Ectodermal cell (in vitro differentiated cells): ENCODE measurements at regions not wholly inside any gene's neighbourhood (a gene's known extent, or its start where the extent isn't known, plus 50 kb on each side); places are given as distances from the start of the nearest gene placed in this dataset.
"Not testable (repeated sequence)": the region's sequence is repeated elsewhere in the genome, so short reads cannot be mapped to it uniquely, and the experiment has no call there.

ENCODE experiments used
- H3K27ac ChIP-seq: 2 replicates; pipeline ENCODE4 v1.7.0; 2013; ENCODE audit warnings: mild to moderate bottlenecking, low read depth, low read length; ENCODE audit not compliant: insufficient read depth, poor library complexity, severe bottlenecking
- H3K27me3 ChIP-seq: 2 replicates; pipeline ENCODE4 v1.7.0; 2013; ENCODE audit warnings: mild to moderate bottlenecking, low read length; ENCODE audit not compliant: insufficient read depth, control insufficient read depth, poor library complexity, severe bottlenecking
- H3K36me3 ChIP-seq: one replicate; pipeline ENCODE4 v1.7.0; 2013; ENCODE audit warnings: low read length; ENCODE audit not compliant: control insufficient read depth, insufficient read depth
- H3K4me1 ChIP-seq: one replicate; pipeline ENCODE4 v1.7.0; 2013; ENCODE audit warnings: low read length; ENCODE audit not compliant: control insufficient read depth, insufficient read depth
- H3K4me3 ChIP-seq: 2 replicates; pipeline ENCODE4 v1.7.0; 2013; ENCODE audit warnings: low read depth, low read length, control low read depth; ENCODE audit not compliant: insufficient read depth
- H3K9me3 ChIP-seq: 2 replicates; pipeline ENCODE4 v1.7.0; 2013; ENCODE audit warnings: mild to moderate bottlenecking, low read length, moderate library complexity; ENCODE audit not compliant: control insufficient read depth
- WGBS, 2 experiments: methylation state at CpG; one replicate each; pipeline ENCODE4 v1.1.7; 2013; ENCODE audit warnings: missing lambda C conversion rate in 2 of 2; 5-methylcytosine and 5-hydroxymethylcytosine counted together

DNA sequence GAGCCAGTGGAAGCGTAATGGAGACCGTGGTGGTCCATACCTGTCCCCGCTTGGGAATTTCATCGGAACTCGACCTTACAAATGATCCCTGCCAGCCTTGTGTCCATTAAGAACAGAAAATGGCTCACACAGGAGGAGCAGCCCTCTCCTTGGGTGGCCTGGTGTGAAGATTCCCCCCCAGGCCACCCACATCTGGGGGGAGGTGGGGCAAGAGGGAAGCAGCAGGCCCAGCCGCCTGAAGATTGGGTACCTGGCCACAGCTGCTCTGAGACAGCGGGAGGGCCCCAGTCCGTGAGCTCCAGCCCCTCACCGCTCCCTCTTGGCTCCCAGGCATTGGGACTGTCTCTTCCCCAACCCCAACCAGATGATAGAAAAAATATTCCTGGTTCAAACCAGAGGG, 277.8 kb upstream of the FOXF1 start:
- no peak overlapping the region for H3K4me3 ChIP-seq
- H3K9me3 ChIP-seq = no peaks in the 10 kb centered on the region
- no peaks in the 10 kb centered on the region for H3K27me3 ChIP-seq
- no peaks in the 10 kb centered on the region for H3K4me1 ChIP-seq
- no peak overlapping the region for H3K27ac ChIP-seq
- WGBS, 2 experiments = 95 to 96% methylated on average over 9 of the region's 9 CpGs
- no peaks in the 10 kb centered on the region for H3K36me3 ChIP-seq

GRCh38 chr16:86233506-86233905, 276.8 kb upstream of the FOXF1 start:
- not testable (repeated sequence) for H3K27ac ChIP-seq, H3K4me1 ChIP-seq, H3K36me3 ChIP-seq, H3K9me3 ChIP-seq, H3K27me3 ChIP-seq, H3K4me3 ChIP-seq
- 50 to 58% methylated on average over 10 to 11 of the region's 15 CpGs for WGBS, 2 experiments

- Histone ChIP-seq H3K36me3 (no peaks in the 10 kb centered on the region), H3K27ac (no peak overlapping the region), H3K9me3 (no peaks in the 10 kb centered on the region), H3K27me3 (no peaks in the 10 kb centered on the region), H3K4me1 (no peaks in the 10 kb centered on the region), H3K4me3 (no peak overlapping the region)
- 64 to 65% methylated on average over 9 of the region's 9 CpGs for WGBS, 2 experiments
These were observed 270.9 kb upstream of the FOXF1 start for GRCh38 chr16:86239381-86239780.

- 65 to 73% methylated on average over 8 to 9 of the region's 9 CpGs for WGBS, 2 experiments
- H3K4me1 ChIP-seq = no peaks in the 10 kb centered on the region
- no peaks in the 10 kb centered on the region for H3K27me3 ChIP-seq
- no peak overlapping the region for H3K27ac ChIP-seq
- no peaks in the 10 kb centered on the region for H3K9me3 ChIP-seq
- no peaks in the 10 kb centered on the region for H3K36me3 ChIP-seq
- H3K4me3 ChIP-seq = no peak overlapping the region
These were observed 269.5 kb upstream of the FOXF1 start for GRCh38 chr16:86240716-86241363.

GRCh38 chr16:86241681-86242080, 268.6 kb upstream of the FOXF1 start:
- 78 to 81% methylated on average over 7 of the region's 7 CpGs for WGBS, 2 experiments
- Histone ChIP-seq H3K9me3 (no peaks in the 10 kb centered on the region), H3K4me3 (no peak overlapping the region), H3K4me1 (no peaks in the 10 kb centered on the region), H3K36me3 (no peaks in the 10 kb centered on the region), H3K27ac (no peak overlapping the region), H3K27me3 (no peaks in the 10 kb centered on the region)

DNA sequence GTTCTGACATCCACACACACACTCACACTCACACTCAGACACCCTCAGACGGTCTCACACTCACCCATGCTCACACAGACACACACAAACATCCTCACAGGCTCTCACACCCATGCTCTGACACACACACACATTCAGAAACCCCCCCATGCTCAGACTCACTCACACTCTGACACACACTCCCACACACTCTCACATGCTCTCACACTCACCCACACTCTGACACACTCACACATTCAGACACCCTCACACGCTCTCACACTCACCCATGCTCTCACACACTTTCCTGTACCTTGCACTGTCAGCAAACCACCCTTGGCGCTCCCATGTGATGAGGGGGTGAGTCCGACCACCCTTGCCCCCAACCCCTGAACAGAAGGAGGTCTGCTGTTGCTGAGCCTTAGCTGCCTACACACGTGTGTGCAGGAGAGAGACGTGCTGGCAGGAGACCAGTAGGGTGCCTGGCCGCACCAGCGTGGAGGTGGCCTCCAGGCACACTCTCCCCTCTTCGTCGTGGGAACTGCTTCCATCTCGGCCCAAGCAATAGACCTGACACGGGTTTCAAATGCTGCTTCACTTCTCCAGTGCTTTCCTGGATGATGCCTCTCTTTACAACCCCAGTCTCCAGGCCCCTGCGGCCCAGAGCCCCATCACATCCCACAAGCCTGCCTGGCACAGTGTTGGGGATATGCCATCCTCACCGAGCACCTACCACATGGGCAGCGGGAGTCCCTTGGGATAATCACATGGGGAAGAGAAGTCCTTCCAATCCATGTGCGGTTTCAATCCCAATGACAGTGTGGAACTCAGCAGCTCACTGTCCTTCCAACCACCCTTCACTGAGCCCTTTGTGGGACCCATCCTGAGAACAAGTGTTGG, 267.8 kb upstream of the FOXF1 start:
- Histone ChIP-seq H3K9me3 (no peaks in the 10 kb centered on the region), H3K4me1 (no peaks in the 10 kb centered on the region), H3K36me3 (no peaks in the 10 kb centered on the region), H3K27me3 (no peaks in the 10 kb centered on the region), H3K27ac (no peak overlapping the region), H3K4me3 (no peak overlapping the region)
- WGBS, 2 experiments = 88 to 90% methylated on average over 16 of the region's 16 CpGs

DNA sequence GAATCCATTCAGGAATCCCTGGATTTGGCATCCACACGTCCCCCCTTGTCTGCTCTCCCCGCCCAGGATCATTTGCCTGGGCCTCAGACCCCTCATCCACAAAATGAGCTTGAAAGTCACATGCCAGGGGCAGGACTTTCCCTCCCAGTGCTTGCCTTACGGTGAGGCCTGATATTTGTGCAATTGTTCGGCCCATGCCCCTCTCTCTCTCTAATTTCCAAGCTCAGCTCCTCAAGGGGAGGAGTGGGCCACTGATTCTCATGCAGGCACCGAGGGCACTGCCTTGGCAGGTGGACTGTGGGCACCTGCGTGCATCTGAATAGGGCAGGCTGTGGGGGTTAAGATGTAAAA, 267.2 kb upstream of the FOXF1 start:
- no peak overlapping the region for H3K27ac ChIP-seq
- no peak overlapping the region for H3K4me3 ChIP-seq
- H3K27me3 ChIP-seq = no peaks in the 10 kb centered on the region
- no peaks in the 10 kb centered on the region for H3K9me3 ChIP-seq
- no peaks in the 10 kb centered on the region for H3K36me3 ChIP-seq
- H3K4me1 ChIP-seq = no peaks in the 10 kb centered on the region
- WGBS, 2 experiments = 84 to 87% methylated on average over 6 of the region's 6 CpGs

DNA sequence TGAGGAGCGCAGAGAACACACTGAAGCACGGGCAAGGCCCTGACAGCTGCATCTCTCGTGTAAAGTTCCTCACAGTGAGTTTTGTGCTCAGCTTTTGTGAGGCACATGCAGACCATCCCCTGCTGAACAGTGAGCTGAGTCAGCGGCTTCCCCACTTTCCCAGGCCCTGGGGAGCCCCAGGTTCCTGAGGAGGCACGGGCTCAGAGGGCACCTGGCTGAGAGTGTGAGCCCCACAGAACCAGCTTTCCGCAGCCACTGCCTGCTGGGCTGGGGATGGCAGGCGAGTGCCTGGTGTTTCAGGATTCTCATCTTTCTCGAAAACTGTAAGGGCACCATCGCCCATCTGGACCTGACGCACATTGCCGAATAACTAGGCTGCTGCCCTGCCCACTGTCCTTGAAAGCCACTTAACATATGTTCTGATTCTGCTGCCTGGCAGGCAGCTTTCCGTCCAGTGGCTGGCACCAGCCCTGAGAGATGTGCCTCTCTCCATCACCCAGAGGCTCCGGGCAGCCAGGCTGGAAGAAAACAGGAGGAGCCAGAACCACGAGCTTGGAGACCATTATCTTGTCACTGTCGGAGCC, 266.7 kb upstream of the FOXF1 start:
- H3K27me3 ChIP-seq = no peaks in the 10 kb centered on the region
- no peaks in the 10 kb centered on the region for H3K4me1 ChIP-seq
- 69 to 72% methylated on average over 15 of the region's 15 CpGs for WGBS, 2 experiments
- no peak overlapping the region for H3K27ac ChIP-seq
- H3K4me3 ChIP-seq = no peak overlapping the region
- no peaks in the 10 kb centered on the region for H3K9me3 ChIP-seq
- H3K36me3 ChIP-seq = no peaks in the 10 kb centered on the region

GRCh38 chr16:86244158-86244557, 266.2 kb upstream of the FOXF1 start:
- no peaks in the 10 kb centered on the region for H3K27me3 ChIP-seq
- 32 to 46% methylated on average over 9 of the region's 9 CpGs for WGBS, 2 experiments
- H3K27ac ChIP-seq = no peak overlapping the region
- H3K36me3 ChIP-seq = no peaks in the 10 kb centered on the region
- H3K4me1 ChIP-seq = no peaks in the 10 kb centered on the region
- no peak overlapping the region for H3K4me3 ChIP-seq
- no peaks in the 10 kb centered on the region for H3K9me3 ChIP-seq

DNA sequence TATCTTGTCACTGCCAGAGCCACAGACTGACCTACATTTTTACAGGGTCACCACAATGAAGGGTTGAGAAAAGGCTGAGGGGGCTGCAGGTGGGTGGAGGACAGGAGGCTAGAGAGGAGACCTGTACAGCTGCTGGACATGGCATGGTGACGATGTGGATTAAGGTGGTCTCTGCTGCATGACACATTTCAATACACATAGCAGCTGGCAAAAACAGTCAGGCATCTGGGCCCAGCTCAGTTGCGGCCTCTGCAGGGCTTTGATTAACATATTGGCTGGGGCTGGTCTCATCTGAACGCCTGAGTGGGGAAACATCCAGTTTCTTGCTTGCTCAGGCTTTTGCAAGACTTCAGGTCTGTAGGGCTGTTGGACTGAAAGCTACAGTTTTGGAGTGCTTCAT, 265.4 kb upstream of the FOXF1 start:
- no peak overlapping the region for H3K4me3 ChIP-seq
- no peaks in the 10 kb centered on the region for H3K36me3 ChIP-seq
- H3K27me3 ChIP-seq = no peaks in the 10 kb centered on the region
- H3K9me3 ChIP-seq = no peaks in the 10 kb centered on the region
- H3K4me1 ChIP-seq = no peaks in the 10 kb centered on the region
- no peak overlapping the region for H3K27ac ChIP-seq
- 95 to 96% methylated on average over 3 of the region's 3 CpGs for WGBS, 2 experiments
